ENCODE measurements at regions not wholly inside any gene's neighbourhood (a gene's known extent, or its start where the extent isn't known, plus 50 kb on each side); places are given as distances from the start of the nearest gene placed in this dataset.

DNA sequence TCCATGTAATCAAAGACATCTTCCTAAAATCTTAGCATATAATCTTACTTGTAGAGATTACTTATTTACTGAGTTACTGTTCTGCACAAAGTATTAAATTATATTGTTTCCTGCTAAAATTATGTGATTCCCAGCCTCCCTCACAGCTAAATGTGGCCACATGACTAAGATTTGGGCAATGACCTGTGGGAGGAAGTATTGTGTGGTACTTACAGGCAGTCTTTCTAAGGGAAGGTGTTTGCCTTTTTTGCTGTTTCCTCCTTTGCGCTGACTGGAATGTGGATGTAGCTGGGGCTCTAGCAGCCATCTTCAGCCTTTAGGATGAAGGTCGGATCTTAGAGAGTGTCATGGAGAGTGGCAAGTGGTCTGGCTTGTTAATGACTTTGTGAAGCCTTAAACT is 146.3 kb upstream of the APCDD1 start:
- TF ChIP-seq, protein P1, sequence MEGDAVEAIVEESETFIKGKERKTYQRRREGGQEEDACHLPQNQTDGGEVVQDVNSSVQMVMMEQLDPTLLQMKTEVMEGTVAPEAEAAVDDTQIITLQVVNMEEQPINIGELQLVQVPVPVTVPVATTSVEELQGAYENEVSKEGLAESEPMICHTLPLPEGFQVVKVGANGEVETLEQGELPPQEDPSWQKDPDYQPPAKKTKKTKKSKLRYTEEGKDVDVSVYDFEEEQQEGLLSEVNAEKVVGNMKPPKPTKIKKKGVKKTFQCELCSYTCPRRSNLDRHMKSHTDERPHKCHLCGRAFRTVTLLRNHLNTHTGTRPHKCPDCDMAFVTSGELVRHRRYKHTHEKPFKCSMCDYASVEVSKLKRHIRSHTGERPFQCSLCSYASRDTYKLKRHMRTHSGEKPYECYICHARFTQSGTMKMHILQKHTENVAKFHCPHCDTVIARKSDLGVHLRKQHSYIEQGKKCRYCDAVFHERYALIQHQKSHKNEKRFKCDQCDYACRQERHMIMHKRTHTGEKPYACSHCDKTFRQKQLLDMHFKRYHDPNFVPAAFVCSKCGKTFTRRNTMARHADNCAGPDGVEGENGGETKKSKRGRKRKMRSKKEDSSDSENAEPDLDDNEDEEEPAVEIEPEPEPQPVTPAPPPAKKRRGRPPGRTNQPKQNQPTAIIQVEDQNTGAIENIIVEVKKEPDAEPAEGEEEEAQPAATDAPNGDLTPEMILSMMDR (IDR thresholded peaks at IDR 0.05; ENCODE audit: borderline replicate concordance, insufficient read depth, low read depth, low read length) = no peak
- no peak overlapping the region for H3K4me3 ChIP-seq (ENCODE audit: low read depth, low read length)

DNA sequence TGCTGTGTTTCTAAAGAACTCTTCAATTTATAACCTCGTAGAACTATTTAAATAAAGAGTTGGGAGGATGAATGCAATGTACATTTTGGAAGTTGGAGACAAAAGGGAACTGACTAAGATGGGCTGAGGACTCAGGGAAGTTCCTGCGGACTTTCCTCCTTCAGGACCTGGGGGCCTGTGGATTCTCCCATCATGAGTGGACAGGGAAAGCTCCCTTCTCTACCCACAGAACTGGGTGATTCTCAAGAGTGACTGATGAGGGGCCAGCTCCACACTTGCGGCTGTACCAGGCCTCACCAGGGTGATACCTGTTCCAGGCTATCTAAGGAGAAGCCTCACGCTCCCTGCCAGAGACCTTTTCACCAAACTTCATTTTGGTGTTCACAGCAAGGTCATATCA is 143.8 kb upstream of the APCDD1 start:
- TF ChIP-seq, protein P1 (IDR thresholded peaks at IDR 0.05; ENCODE audit: borderline replicate concordance, insufficient read depth, low read depth, low read length) = no peak
- no peak overlapping the region for H3K4me3 ChIP-seq (ENCODE audit: low read depth, low read length)

DNA sequence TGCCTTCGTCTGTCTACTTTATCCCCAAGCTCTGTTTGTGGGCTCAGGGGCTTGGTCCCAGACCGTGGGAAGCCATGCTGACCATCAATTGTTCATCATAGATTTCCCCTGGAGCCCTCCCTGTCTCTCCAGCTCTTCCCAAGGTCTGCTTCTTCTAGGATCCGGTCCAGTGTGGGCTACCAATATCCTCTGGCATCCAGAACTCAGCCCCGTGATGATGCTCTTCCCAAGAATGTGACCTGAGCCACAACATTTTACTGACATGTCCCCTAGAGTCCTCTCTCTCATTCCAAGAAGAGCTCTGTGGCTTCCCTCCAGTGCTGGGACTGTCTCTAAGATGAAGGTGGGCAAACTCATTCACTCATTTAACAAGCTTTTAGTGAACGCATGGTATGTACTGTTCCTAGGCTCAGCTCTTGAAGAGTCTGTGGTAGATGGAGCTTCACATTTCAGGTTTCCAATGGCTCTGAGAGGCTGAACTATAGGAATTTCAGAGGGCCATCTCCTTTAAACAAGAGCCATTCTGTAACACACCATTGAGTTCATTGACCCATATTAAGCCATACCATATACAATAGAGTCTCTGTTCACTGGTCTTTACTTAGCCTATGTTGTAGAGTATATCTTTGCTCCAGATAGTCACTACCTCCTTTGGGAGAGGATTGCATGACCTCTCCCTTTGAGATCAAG is 142.0 kb upstream of the APCDD1 start:
- H3K4me3 ChIP-seq (ENCODE audit: low read depth, low read length) = no peak overlapping the region

DNA sequence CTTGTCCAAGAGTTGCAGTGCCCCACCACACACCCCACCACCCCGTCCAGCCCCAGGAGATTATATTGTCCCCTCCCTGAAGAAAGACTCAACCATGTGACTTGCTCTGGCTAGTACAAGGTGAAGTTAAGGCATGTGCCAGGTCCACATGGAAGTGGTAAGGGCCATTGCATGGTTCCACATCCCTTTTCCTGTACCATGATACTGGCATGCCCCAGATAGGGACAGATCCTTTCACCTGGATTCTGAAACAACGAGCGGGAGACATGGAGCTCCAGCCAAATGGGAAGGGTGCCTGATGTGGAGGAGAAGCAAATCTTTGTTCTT is 141.5 kb upstream of the APCDD1 start:
- H3K4me3 ChIP-seq (ENCODE audit: low read depth, low read length) = no peak overlapping the region
- TF ChIP-seq, protein P1 (IDR thresholded peaks at IDR 0.05; ENCODE audit: borderline replicate concordance, insufficient read depth, low read depth, low read length) = no peak

More for the DNA sequence above, 142.0 kb upstream of the APCDD1 start:
- TF ChIP-seq, protein P1 (IDR thresholded peaks at IDR 0.05; ENCODE audit: borderline replicate concordance, insufficient read depth, low read depth, low read length) = no peak

DNA sequence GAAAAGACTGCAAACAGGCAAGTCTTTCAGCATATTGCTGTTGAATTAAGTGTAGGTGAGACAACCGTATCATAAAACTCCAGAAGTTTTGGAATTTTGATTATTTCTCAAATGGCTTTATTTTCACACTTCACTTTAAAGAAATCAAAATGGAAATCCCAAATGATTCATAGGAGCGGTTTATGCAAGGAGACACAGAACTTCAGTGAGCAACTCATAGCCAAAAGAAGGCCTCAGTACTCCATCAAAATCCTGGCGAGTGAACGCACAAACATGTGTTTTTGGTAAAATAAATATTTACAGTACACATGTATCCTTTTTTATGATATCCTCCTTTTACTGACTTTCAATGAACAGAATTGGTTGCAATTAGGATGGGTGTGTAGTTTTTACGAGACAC is 140.4 kb upstream of the APCDD1 start:
- H3K4me3 ChIP-seq (ENCODE audit: low read depth, low read length) = no peak overlapping the region
- TF ChIP-seq, protein P1 (IDR thresholded peaks at IDR 0.05; ENCODE audit: borderline replicate concordance, insufficient read depth, low read depth, low read length) = no peak

DNA sequence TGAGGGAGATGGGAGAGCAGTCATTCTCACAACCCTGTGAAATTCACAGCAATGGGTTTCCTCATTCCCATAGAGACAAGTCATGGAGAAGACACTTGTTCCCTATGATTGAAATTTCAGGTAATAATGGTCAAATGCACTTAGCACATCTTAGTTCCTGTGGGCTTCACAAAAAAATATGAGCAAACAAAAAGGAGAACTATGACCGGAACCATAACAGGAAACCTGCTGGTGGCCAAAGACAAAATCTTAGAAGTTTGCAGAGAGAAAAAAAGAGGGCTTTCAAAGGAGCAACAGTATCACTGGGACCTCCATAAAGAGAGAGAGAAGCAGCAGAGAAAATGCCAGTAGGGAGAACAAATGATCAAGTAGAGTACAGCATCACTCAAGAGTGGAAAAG is 138.9 kb upstream of the APCDD1 start:
- H3K4me3 ChIP-seq (ENCODE audit: low read depth, low read length) = no peak overlapping the region
- TF ChIP-seq, protein P1 (IDR thresholded peaks at IDR 0.05; ENCODE audit: borderline replicate concordance, insufficient read depth, low read depth, low read length) = no peak

DNA sequence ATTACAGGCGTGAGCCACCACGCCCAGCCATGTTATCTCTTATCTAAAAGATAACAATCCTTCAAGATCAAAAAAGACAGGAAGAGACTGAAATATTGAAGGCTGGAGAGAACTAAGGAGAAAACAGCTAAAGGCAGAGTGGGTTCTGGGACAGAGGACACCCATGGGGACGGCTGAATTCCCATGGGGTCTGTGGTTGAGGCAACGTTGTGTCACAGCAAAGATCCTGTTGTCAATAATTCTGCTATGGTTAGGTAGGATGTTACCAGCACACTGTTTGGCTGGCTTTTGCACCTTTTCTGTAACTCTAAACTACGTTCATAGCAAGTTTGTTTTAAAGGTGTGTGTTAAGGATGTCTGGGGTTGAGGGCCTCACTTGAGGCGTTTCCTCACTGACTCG is 137.7 kb upstream of the APCDD1 start:
- H3K4me3 ChIP-seq (ENCODE audit: low read depth, low read length) = no peak overlapping the region
- TF ChIP-seq, protein P1 (IDR thresholded peaks at IDR 0.05; ENCODE audit: borderline replicate concordance, insufficient read depth, low read depth, low read length) = no peak
